HG02870 (cell line): ENCODE measurements at regions not wholly inside any gene's neighbourhood (a gene's known extent, or its start where the extent isn't known, plus 50 kb on each side); places are given as distances from the start of the nearest gene placed in this dataset.

Experiments
- ATAC-seq: cut with Tn5 transposase; IDR thresholded peaks from one replicate; pipeline ENCODE4 v1.9.1; 2021; ENCODE audit warnings: mild to moderate bottlenecking, moderate library complexity; ENCODE audit not compliant: unreplicated experiment

- ATAC-seq: no peak
These were observed 96.2 kb upstream of the CNR1 start for GRCh38 chr6:88262332-88262731.

- no peak for ATAC-seq
These were observed 85.2 kb upstream of the CNR1 start for GRCh38 chr6:88251301-88251700.

- no peak for ATAC-seq
These were observed 82.7 kb upstream of the CNR1 start for GRCh38 chr6:88248709-88249321.

GRCh38 chr6:88246654-88247053, 80.5 kb upstream of the CNR1 start:
- ATAC-seq: no peak

- no peak for ATAC-seq
These were observed 78.6 kb upstream of the CNR1 start for GRCh38 chr6:88244721-88245120.

GRCh38 chr6:88238901-88239300, 72.8 kb upstream of the CNR1 start:
- no peak for ATAC-seq

GRCh38 chr6:88238065-88238464, 71.9 kb upstream of the CNR1 start:
- ATAC-seq: peak; percentile 93

- no peak for ATAC-seq
These were observed 70.6 kb upstream of the CNR1 start for GRCh38 chr6:88236612-88237360.

- ATAC-seq: no peak
These were observed 66.6 kb upstream of the CNR1 start for GRCh38 chr6:88232753-88233152.

- no peak for ATAC-seq
These were observed 57.2 kb upstream of the CNR1 start for GRCh38 chr6:88223298-88223697.

- ATAC-seq: no peak
These were observed 54.3 kb upstream of the CNR1 start for GRCh38 chr6:88220493-88220892.

- no peak for ATAC-seq
These were observed 50.0 kb upstream of the CNR1 start for GRCh38 chr6:88216182-88216581.
